ENCODE measurements at regions not wholly inside any gene's neighbourhood (a gene's known extent, or its start where the extent isn't known, plus 50 kb on each side); places are given as distances from the start of the nearest gene placed in this dataset.

GRCh38 chr21:28522014-28522799 lies 470.5 kb downstream of the LTN1 start:
- no peak overlapping the region for H3K4me3 Mint-ChIP-seq
- H3K9me3 Mint-ChIP-seq: no peaks in the 10 kb centered on the region
- H3K27ac Mint-ChIP-seq: peak overlapping the region; percentile 33 to 60 (median 54)
- H3K27me3 Mint-ChIP-seq (ENCODE audit: low read depth): no peaks in the 10 kb centered on the region
- H3K4me1 Mint-ChIP-seq: peaks cover 11% of the 10 kb centered on the region
- peak; percentile 54 to 62 (median 57) for TF ChIP-seq CTCF (IDR thresholded peaks at IDR 0.05; ENCODE audit: unreplicated experiment in 3 of 3)
- no peaks in the 10 kb centered on the region for H3K36me3 Mint-ChIP-seq (ENCODE audit: low read depth)

GRCh38 chr21:28518630-28519029 lies 474.0 kb downstream of the LTN1 start:
- Mint-ChIP-seq H3K27me3 (ENCODE audit: low read depth) (no peaks in the 10 kb centered on the region), H3K4me1 (peaks cover 16% of the 10 kb centered on the region), H3K4me3 (no peak overlapping the region), H3K9me3 (no peaks in the 10 kb centered on the region), H3K27ac (no peak overlapping the region), H3K36me3 (ENCODE audit: low read depth) (no peaks in the 10 kb centered on the region)
- no peak for TF ChIP-seq CTCF (IDR thresholded peaks at IDR 0.05; ENCODE audit: unreplicated experiment in 3 of 3)

GRCh38 chr21:28516991-28517592 lies 475.6 kb downstream of the LTN1 start:
- no peaks in the 10 kb centered on the region for H3K36me3 Mint-ChIP-seq (ENCODE audit: low read depth)
- H3K9me3 Mint-ChIP-seq: no peaks in the 10 kb centered on the region
- peaks cover 8% of the 10 kb centered on the region for H3K4me1 Mint-ChIP-seq
- peak; percentile 49 to 65 (median 55) for TF ChIP-seq CTCF (IDR thresholded peaks at IDR 0.05; ENCODE audit: unreplicated experiment in 3 of 3)
- H3K27ac Mint-ChIP-seq: peak overlapping the region; percentile 42 to 81 (median 65)
- H3K4me3 Mint-ChIP-seq: no peak overlapping the region
- H3K27me3 Mint-ChIP-seq (ENCODE audit: low read depth): no peaks in the 10 kb centered on the region

GRCh38 chr21:28516021-28516420 lies 476.7 kb downstream of the LTN1 start:
- Mint-ChIP-seq H3K27ac (peak overlapping the region in 1 of 3 experiments; percentile 64), H3K36me3 (ENCODE audit: low read depth) (no peaks in the 10 kb centered on the region), H3K4me3 (no peak overlapping the region), H3K27me3 (ENCODE audit: low read depth) (no peaks in the 10 kb centered on the region), H3K9me3 (no peaks in the 10 kb centered on the region), H3K4me1 (peaks cover 7% of the 10 kb centered on the region)
- TF ChIP-seq CTCF (IDR thresholded peaks at IDR 0.05; ENCODE audit: unreplicated experiment in 3 of 3): no peak

GRCh38 chr21:28513428-28513827 lies 479.2 kb downstream of the LTN1 start:
- no peak overlapping the region for H3K27ac Mint-ChIP-seq
- H3K4me3 Mint-ChIP-seq: no peak overlapping the region
- no peak for TF ChIP-seq CTCF (IDR thresholded peaks at IDR 0.05; ENCODE audit: unreplicated experiment in 3 of 3)
- H3K9me3 Mint-ChIP-seq: no peaks in the 10 kb centered on the region
- H3K36me3 Mint-ChIP-seq (ENCODE audit: low read depth): no peaks in the 10 kb centered on the region
- peaks cover 7% of the 10 kb centered on the region for H3K4me1 Mint-ChIP-seq
- no peaks in the 10 kb centered on the region for H3K27me3 Mint-ChIP-seq (ENCODE audit: low read depth)

Data from nephron (organoid).